ENCODE measurements at regions not wholly inside any gene's neighbourhood (a gene's known extent, or its start where the extent isn't known, plus 50 kb on each side); places are given as distances from the start of the nearest gene placed in this dataset.

GRCh38 chr15:93200081-93200836, 111.2 kb upstream of the RGMA start:
- no peak overlapping the region for H3K4me2 ChIP-seq (ENCODE audit: low read length)
- ChIA-PET CTCF (no interaction called here), POLR2A (no interaction called here), RAD21 (ENCODE audit: low non-redundant PET in 1 of 2, low total read pairs in 2 of 2, uncharacterized antibody in 2 of 2, unreplicated experiment in 2 of 2) (no interaction called here)
- no peak overlapping the region for H3K9ac ChIP-seq (ENCODE audit: low read length)
- peaks cover 58% of the 10 kb centered on the region for H3K27me3 ChIP-seq (ENCODE audit: insufficient read depth, low read length)
- no TSS peak for BruUV-seq (replicated peaks)
- no peaks in the 10 kb centered on the region for H3K36me3 ChIP-seq (ENCODE audit: control insufficient read depth in 1 of 2, insufficient read depth in 2 of 2, low read length in 2 of 2)
- H3K79me2 ChIP-seq (ENCODE audit: insufficient read depth, low read length): no peaks in the 10 kb centered on the region
- DNase-seq (ENCODE audit: low read depth, low spot score): no peak
- no peak for ATAC-seq
- no peaks in the 10 kb centered on the region for H3K9me3 ChIP-seq (ENCODE audit: control insufficient read depth in 1 of 2, insufficient read depth in 1 of 2, low read depth in 1 of 2, low read length in 2 of 2)
- no peaks in the 10 kb centered on the region for H3K4me1 ChIP-seq (ENCODE audit: control insufficient read depth in 1 of 2, insufficient read depth in 2 of 2, low read length in 2 of 2)
- intact Hi-C loops (cut with micrococcal nuclease): no loop called here
- TF ChIP-seq SRF (IDR thresholded peaks at IDR 0.05; ENCODE audit: low read depth) (no peak), POLR2A (IDR thresholded peaks at IDR 0.05; ENCODE audit: borderline replicate concordance, extremely low read depth, insufficient read depth, insufficient read length) (no peak), ZFX (IDR thresholded peaks at IDR 0.05) (no peak), FOSL1 (IDR thresholded peaks at IDR 0.05; ENCODE audit: low read depth) (no peak), SP1 (IDR thresholded peaks at IDR 0.05; ENCODE audit: low read depth) (no peak), POLR2AphosphoS5 (IDR thresholded peaks at IDR 0.05; ENCODE audit: low read depth, low read length) (no peak), ZBTB33 (IDR thresholded peaks at IDR 0.05; ENCODE audit: extremely low read depth, insufficient replicate concordance, low read length) (no peak), EZH2 (IDR thresholded peaks at IDR 0.05) (no peak)
- TF ChIP-seq, protein P1, sequence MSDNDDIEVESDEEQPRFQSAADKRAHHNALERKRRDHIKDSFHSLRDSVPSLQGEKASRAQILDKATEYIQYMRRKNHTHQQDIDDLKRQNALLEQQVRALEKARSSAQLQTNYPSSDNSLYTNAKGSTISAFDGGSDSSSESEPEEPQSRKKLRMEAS (IDR thresholded peaks at IDR 0.05): no peak
- TF ChIP-seq, protein P2, sequence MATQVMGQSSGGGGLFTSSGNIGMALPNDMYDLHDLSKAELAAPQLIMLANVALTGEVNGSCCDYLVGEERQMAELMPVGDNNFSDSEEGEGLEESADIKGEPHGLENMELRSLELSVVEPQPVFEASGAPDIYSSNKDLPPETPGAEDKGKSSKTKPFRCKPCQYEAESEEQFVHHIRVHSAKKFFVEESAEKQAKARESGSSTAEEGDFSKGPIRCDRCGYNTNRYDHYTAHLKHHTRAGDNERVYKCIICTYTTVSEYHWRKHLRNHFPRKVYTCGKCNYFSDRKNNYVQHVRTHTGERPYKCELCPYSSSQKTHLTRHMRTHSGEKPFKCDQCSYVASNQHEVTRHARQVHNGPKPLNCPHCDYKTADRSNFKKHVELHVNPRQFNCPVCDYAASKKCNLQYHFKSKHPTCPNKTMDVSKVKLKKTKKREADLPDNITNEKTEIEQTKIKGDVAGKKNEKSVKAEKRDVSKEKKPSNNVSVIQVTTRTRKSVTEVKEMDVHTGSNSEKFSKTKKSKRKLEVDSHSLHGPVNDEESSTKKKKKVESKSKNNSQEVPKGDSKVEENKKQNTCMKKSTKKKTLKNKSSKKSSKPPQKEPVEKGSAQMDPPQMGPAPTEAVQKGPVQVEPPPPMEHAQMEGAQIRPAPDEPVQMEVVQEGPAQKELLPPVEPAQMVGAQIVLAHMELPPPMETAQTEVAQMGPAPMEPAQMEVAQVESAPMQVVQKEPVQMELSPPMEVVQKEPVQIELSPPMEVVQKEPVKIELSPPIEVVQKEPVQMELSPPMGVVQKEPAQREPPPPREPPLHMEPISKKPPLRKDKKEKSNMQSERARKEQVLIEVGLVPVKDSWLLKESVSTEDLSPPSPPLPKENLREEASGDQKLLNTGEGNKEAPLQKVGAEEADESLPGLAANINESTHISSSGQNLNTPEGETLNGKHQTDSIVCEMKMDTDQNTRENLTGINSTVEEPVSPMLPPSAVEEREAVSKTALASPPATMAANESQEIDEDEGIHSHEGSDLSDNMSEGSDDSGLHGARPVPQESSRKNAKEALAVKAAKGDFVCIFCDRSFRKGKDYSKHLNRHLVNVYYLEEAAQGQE (IDR thresholded peaks at IDR 0.05; ENCODE audit: low read depth): no peak
- H3K4me3 ChIP-seq (replicated peaks in 1 of 2; ENCODE audit: low read depth in 1 of 2, low read length in 2 of 2): no peak overlapping the region
- H3K9me2 ChIP-seq (ENCODE audit: insufficient read depth): no peaks in the 10 kb centered on the region
- no peak overlapping the region for H3K27ac ChIP-seq (ENCODE audit: low read depth, low read length)
- H4K20me1 ChIP-seq (ENCODE audit: insufficient read depth): no peaks in the 10 kb centered on the region
- no peak overlapping the region for H2AFZ ChIP-seq (ENCODE audit: low read depth, low read length, poor library complexity, severe bottlenecking)
